ENCODE measurements at regions not wholly inside any gene's neighbourhood (a gene's known extent, or its start where the extent isn't known, plus 50 kb on each side); places are given as distances from the start of the nearest gene placed in this dataset.

DNA sequence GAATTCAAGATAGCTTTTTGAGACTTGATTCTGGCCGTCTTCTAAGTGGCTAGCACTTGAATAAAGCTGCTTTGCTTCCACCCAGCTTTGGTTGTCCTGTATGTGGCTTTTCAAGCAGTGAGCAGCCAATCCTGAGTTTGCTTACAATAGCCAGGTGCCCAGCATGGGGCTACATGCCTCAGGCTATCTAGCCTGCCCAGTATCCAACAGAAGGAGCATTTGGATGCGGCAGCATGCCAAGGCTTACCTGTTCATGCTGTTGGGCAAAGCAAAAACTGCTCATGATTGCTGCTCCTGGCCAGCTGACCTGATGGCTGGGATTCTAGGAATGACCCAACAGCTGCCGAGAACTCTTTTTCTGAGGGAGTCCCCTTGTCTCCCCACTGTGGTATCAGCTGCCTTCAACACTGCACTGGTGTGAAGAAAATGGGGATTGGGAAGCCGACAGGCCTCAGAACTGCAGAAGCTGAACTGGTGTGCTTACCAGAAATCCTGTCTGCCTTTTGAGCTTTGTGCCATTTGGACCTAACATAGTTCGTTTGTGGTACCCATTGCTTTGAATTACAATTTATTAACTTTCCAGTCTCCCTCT, 618.9 kb upstream of the IGFBP3 start (continued):
- TF ChIP-seq TBP (IDR thresholded peaks at IDR 0.05; ENCODE audit: low read depth, low read length) (no peak), HDAC6 (IDR thresholded peaks at IDR 0.05; ENCODE audit: low read depth, low read length) (no peak)

All from H1 (cell line).